Stimulated activated CD4-positive, alpha-beta T cell treated with anti-CD3 and anti-CD28 coated beads, Interleukin-15, amount 100 ng/mL, for 1 hour (primary cell): ENCODE measurements at regions not wholly inside any gene's neighbourhood (a gene's known extent, or its start where the extent isn't known, plus 50 kb on each side); places are given as distances from the start of the nearest gene placed in this dataset.

Experiments used
- DNase-seq, 2 donors: peaks; one replicate each; pipeline ENCODE4 v3.0.0-alpha.2; 2020; ENCODE audit warnings: low read depth in 1 of 2, low spot score in 1 of 2

GRCh38 chr13:50700664-50701305, 142.7 kb downstream of the DLEU7 start:
- no peak for DNase-seq

GRCh38 chr13:50701469-50701868, 142.0 kb downstream of the DLEU7 start:
- DNase-seq, result no peak

- DNase-seq, result no peak
Observed at GRCh38 chr13:50706505-50706904, 137.0 kb downstream of the DLEU7 start.

- no peak for DNase-seq
Observed at GRCh38 chr13:50707628-50708027, 135.9 kb downstream of the DLEU7 start.

- DNase-seq, result no peak
Observed at GRCh38 chr13:50708461-50708860, 135.0 kb downstream of the DLEU7 start.

- no peak for DNase-seq
Observed at GRCh38 chr13:50709058-50709457, 134.4 kb downstream of the DLEU7 start.

- no peak for DNase-seq
Observed at GRCh38 chr13:50711131-50711815, 132.2 kb downstream of the DLEU7 start.

GRCh38 chr13:50711996-50712395, 131.5 kb downstream of the DLEU7 start:
- DNase-seq, result no peak

GRCh38 chr13:50712456-50712855, 131.0 kb downstream of the DLEU7 start:
- no peak for DNase-seq

GRCh38 chr13:50712881-50713280, 130.6 kb downstream of the DLEU7 start:
- DNase-seq, result no peak

- no peak for DNase-seq
Observed at GRCh38 chr13:50713523-50714248, 129.8 kb downstream of the DLEU7 start.

GRCh38 chr13:50714891-50715290, 128.6 kb downstream of the DLEU7 start:
- no peak for DNase-seq

- no peak for DNase-seq
Observed at GRCh38 chr13:50715402-50716146, 127.9 kb downstream of the DLEU7 start.

- no peak for DNase-seq
Observed at GRCh38 chr13:50720861-50721671, 122.4 kb downstream of the DLEU7 start.

- no peak for DNase-seq
Observed at GRCh38 chr13:50721672-50721992, 121.9 kb downstream of the DLEU7 start.

- DNase-seq, result no peak
Observed at GRCh38 chr13:50722440-50723125, 120.9 kb downstream of the DLEU7 start.

- no peak for DNase-seq
Observed at GRCh38 chr13:50724438-50724837, 119.1 kb downstream of the DLEU7 start.

GRCh38 chr13:50724913-50725312, 118.6 kb downstream of the DLEU7 start:
- no peak for DNase-seq

GRCh38 chr13:50726164-50726563, 117.3 kb downstream of the DLEU7 start:
- DNase-seq, result no peak

GRCh38 chr13:50729177-50729576, 114.3 kb downstream of the DLEU7 start:
- DNase-seq, result no peak
